Fibroblast of skin of back (primary cell): ENCODE measurements at regions not wholly inside any gene's neighbourhood (a gene's known extent, or its start where the extent isn't known, plus 50 kb on each side); places are given as distances from the start of the nearest gene placed in this dataset.

Source experiments
- DNase-seq: peaks from one replicate; pipeline ENCODE4 v3.0.0-alpha.2; 2013

DNA sequence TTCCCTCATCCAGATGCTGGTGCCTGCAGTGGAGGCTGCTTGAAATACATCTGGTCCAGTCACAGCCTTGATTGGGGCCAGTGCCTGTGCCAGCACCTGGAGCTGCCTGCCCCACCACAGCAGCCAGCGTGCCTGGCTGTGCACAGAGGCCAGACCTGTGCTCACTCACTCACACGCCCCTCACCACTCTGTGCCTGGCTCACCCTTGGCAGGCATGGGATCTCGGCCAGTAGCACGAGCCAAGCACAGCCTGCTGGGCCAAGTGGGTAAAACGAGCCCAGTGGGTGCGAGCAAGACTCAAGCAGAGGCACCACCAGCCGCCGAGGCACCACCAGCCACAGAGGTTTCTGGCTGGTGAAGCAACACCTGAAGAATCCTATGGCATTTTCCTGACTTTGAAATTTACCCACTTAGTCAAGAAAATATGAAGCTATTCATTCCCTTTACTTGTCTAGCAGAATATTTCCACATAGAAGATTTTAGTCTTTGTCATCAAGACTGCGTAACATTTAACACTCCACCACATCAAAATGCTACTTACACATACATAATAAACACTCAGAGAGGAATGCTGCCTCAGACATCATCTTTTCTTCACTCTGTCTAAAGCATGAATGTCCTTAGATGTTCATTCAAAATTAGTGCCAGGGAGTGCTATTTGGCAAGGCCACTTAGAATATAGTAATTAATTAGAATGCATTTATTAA is 424.3 kb upstream of the FAT3 start:
- peak; percentile 11 for DNase-seq

DNA sequence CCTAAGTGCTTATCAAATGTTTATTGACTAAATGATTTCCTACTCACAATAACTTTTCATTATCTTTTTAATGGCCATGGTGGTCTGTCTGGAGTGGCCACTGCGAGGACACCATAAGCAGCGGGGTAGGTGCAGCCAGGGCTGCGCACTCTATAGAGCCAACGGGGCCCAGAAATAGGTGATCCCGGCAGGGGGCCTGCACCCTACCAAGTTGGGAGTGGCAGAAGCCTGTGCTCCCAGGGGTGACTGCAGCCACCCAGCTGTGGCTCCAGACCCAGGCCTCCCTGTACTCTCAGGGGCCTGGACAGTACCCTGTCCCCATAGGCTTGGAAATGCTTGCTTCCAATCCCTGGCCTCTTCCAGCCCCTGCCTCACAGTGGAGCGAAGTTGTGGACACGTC is 426.4 kb upstream of the FAT3 start:
- DNase-seq = no peak

DNA sequence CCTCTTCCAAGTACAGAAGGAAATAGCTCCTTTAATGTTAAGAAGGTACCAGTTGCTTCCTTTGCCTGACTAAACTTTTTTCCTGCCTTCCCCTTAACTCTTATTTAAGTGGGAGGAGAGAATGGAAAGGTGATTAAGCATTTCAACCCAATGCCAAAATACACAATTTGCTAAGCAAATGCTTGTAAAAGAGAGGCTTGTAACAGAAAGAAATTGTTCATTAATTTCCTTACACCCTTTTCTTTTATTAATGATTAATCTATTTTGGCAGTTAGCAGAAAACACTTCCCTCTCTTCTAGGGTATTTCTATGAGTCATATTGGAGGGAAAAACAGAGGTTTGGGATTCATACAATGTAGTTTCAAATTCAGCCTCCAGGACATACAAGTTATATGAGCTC is 427.6 kb upstream of the FAT3 start:
- no peak for DNase-seq

GRCh38 chr11:91795139-91795887 is 429.3 kb upstream of the FAT3 start:
- no peak for DNase-seq

DNA sequence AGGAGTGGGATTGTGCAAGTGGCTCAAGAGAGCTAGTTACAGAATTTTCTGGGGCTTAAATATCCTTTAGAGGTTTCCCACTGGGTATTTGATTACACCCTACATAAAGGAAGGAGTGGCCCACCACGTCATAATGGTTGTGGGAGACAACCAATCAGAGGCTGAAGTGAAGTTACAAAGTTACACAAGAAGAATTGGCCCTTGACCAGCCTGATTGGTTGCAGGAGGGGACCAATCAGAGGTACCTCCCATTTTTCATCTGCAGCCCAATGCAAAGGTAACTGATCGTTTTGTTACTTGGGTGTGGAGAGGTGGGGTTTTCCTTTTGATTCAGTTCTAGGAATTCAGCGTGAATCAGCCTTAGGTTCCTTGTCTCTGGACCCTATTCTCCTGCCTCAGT is 430.5 kb upstream of the FAT3 start:
- no peak for DNase-seq

- DNase-seq = peak; percentile 7
These were observed 431.8 kb upstream of the FAT3 start for GRCh38 chr11:91792779-91793262.

DNA sequence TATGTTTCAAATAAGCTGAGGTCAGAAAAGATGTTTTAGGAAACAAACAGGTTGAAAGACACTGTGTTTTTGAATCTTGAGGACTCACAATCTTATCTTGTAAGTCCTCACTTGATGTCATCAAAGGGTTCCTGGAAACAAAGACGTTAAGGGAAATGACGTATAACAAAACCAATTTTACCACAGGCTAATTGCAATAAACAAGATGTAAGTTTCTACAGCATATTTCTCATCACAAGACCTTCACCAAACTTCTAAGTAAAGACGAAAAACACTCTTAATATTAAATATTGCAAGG is 433.5 kb upstream of the FAT3 start:
- DNase-seq = no peak

- DNase-seq = no peak
These were observed 434.1 kb upstream of the FAT3 start for GRCh38 chr11:91790346-91791170.

DNA sequence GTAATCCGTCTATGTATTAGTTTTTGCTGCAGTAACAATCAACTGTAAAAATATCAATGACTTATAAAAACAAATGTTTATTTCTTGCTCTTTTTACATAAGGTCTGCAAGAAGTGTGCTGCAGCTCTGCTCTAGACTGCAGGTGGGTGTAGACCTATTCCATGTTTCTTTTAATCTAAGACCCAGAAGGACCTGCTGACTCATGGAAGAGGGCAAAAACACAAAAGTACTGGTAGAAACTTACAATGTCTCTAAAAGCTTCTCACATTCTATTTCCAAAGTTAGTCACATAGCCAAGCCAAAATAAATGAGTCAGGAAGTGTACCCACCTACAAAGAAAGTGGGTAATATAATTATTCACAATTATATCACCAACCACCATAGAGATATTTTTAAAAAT is 435.9 kb upstream of the FAT3 start:
- DNase-seq = no peak

DNA sequence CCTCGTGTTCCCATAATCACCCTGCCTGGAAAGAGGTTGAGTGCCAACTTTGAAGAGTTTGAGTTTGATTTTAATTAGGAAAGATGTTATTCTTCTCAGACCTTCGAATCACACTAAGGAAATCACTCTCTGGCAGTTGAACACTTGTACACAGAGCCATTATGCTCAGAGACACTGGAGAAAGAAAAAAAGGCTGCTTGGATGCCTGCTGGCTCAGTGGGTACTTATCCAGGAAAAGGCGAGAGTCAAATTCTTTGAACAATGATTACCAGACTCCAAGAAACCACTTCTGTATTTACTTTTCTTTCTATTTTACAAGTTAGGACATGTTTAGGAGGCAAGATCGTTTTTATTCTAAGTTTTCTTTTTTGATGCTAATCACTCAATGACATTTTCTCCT is 438.5 kb upstream of the FAT3 start:
- no peak for DNase-seq

DNA sequence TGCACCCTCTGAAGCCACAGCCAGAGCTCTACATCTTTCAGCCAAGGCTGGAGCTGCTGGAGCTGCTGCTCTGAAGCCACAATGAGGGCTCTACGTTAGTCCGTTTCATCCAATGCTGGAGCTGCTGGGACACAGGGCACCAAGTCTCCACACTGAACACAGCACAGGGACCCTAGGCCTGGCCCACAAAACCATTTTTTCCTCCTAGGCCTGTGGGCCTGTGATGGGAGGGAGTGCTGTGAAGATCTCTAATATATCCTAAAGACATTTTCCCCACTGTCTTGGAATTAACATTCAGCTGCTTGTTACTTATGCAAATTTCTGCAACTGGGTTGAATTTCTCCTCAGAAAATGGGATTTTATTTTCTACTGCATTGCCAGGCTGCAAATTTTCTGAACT is 441.4 kb upstream of the FAT3 start:
- DNase-seq = no peak

GRCh38 chr11:91778758-91779157 is 445.9 kb upstream of the FAT3 start:
- no peak for DNase-seq

DNA sequence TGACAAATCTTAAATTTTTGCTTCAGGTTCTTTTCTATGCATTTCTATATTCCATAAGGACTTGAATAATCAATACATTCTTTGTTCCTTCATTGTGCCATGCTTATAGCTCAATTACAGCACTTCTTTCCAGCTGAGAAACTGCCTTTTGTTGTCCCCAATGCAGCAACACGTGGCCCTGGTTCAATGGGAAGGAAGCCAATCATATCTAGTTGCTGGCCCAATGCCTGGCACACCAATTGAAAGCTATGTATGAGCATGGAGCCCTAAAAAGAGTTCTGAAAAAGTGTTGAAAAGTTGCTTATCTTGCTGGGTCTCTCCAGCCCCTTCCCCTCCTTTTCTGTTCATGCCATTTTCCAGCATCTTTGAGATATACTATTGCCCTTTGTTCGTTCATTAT is 448.0 kb upstream of the FAT3 start:
- DNase-seq = no peak

- DNase-seq = no peak
These were observed 451.5 kb upstream of the FAT3 start for GRCh38 chr11:91773090-91773489.

DNA sequence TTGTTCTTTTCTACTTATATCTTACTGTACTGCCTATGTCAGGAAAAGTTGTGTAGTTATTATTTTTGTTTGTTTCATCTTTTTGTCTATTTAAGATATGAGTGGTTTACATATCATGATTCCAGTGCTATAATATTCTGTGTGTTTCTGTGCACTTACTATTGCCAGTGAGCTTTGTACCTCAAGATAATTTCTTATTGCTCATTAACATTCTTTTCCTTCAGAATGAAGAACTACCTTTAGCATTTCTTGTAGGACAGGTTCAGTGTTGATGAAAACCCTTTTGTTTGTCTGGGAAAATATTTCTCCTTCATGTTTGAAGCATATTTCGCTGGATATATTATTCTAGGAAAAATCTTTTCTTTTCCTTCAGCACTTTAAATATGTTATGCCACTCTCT is 452.7 kb upstream of the FAT3 start:
- no peak for DNase-seq

GRCh38 chr11:91768783-91769182 is 455.8 kb upstream of the FAT3 start:
- no peak for DNase-seq

DNA sequence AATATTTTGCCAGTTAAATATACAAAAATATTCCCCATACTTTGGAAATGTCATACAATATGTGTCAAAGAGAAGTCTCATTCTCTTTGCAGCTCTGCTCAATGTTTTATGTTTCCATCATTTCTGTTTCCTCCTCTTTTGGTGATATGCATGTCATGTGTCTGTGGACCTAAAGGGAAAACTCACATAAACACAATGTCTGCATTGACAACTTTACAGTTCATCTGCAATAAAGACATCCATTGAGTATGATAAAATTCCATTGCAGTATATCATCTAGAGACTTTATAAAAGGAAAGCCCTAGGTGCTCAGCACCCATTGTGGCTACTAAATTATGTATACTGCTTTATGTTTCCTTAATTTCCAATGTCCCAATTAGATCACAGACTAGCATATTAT is 461.3 kb upstream of the FAT3 start:
- DNase-seq = no peak

DNA sequence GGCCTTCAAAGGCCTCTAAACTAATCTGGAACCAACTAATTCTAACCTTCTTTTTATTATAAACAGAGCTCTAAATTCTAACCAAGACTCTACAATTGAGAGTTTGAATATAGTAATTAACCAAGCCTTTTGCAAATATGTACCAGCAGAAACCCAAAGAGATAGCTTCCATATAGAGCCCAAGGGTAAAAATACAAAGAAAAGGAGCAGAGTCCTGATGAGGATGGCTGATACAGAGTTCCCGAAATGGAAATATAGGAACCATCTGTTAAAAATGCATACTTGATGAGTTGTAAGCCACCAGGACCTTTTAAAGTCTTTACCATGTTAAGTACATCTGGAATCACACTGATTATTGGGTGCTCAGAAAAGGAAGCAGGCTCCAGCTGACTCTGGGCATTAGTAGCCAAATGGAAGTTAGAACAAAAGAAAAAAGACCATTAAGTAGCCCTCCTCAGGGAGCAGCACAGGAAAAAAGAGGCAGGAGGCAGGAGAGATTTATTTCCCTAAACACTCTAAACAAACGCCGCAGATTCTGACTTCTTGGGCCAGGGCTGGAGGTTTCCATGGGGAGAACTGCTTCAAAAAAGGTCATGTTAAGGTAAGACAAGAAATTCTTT is 463.1 kb upstream of the FAT3 start:
- DNase-seq = no peak

DNA sequence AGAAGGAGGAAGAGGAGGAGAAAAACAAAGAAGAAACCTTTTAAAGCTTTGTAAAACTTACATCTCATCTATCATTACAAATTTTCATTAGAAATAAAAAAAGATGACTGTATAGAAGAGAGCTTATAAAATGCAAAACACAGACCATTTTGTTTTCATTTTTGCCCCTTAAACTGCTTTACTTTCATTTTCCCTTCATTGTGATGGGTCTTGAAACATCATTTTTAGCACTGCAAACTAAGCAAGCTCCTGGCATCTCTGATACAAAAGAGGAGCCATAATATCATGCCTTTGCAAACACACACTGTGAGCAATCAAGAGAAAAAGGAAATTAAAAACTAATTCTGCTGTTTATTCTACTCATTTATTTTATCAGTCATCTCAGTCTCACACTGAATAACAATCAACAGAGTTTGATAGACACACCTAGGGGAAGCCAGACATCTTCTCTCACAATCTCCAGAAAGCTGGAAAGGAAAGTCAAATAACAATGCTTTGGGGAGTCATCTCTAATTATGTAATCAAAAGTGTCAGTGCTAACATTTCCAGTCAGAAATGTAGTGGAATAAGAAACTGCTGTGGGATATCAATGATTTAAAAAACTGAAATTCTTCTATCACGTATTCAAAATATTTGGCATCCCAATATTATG is 467.7 kb upstream of the FAT3 start:
- DNase-seq = no peak

DNA sequence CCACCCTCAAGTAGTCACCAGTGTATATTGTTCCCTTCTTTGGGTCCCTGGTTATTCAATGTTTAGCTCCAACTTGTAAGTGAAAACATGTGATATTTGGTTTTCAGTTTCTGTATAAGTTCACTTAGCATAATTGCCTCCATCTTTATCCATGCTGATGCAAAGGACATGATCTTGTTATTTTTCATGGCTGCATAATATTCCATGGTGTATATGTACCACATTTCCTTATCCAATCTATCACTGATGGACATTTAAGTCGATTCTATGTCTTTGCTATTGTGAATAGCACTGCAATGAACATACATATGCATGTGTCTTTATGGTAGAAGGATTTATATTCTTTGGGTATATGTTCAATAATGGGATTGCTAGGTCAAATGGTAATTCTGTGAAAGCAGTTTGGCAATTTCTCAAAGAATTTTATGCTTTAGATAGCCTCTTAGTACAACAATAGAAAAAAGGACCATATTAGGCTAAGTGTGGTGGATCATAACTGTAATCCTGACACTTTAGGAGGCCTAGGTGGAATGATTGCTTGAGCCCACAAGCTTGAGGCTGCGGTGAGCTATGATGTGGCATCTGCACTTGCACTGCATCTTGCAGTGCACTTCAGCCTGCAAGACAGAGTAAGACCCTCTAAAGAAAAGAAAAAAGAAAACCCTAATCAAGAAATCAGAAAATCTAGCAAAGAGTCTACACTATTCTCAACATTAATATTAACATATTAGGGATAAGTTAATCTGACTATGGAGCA is 468.5 kb upstream of the FAT3 start:
- DNase-seq = no peak

- no peak for DNase-seq
These were observed 469.1 kb upstream of the FAT3 start for GRCh38 chr11:91755526-91755925.

- DNase-seq = no peak
These were observed 475.4 kb upstream of the FAT3 start for GRCh38 chr11:91749251-91749650.
